ENCODE measurements at regions not wholly inside any gene's neighbourhood (a gene's known extent, or its start where the extent isn't known, plus 50 kb on each side); places are given as distances from the start of the nearest gene placed in this dataset.

- Histone ChIP-seq H3K9ac (ENCODE audit: low read length) (no peak overlapping the region), H3K4me2 (ENCODE audit: low read length) (no peak overlapping the region), H4K20me1 (ENCODE audit: insufficient read depth, low read length) (no peaks in the 10 kb centered on the region), H2AFZ (ENCODE audit: low read length) (no peak overlapping the region), H3K36me3 (ENCODE audit: insufficient read depth, low read length) (no peaks in the 10 kb centered on the region), H3F3A (ENCODE audit: insufficient read depth, low read length) (no peaks in the 10 kb centered on the region), H3K79me2 (ENCODE audit: insufficient read depth, low read length) (no peaks in the 10 kb centered on the region), H3K9me3 (ENCODE audit: low read length) (no peaks in the 10 kb centered on the region), H3K4me1 (ENCODE audit: insufficient read depth, low read length, severe bottlenecking) (no peaks in the 10 kb centered on the region), H3K27ac (ENCODE audit: low read depth, low read length, poor library complexity, severe bottlenecking) (no peak overlapping the region), H3K9me2 (ENCODE audit: low read depth, low read length) (no peaks in the 10 kb centered on the region), H3K27me3 (ENCODE audit: insufficient read depth, low read length) (no peaks in the 10 kb centered on the region), H3K4me3 (ENCODE audit: low read depth, low read length, poor library complexity, severe bottlenecking) (no peak overlapping the region)
- TF ChIP-seq, protein P1, sequence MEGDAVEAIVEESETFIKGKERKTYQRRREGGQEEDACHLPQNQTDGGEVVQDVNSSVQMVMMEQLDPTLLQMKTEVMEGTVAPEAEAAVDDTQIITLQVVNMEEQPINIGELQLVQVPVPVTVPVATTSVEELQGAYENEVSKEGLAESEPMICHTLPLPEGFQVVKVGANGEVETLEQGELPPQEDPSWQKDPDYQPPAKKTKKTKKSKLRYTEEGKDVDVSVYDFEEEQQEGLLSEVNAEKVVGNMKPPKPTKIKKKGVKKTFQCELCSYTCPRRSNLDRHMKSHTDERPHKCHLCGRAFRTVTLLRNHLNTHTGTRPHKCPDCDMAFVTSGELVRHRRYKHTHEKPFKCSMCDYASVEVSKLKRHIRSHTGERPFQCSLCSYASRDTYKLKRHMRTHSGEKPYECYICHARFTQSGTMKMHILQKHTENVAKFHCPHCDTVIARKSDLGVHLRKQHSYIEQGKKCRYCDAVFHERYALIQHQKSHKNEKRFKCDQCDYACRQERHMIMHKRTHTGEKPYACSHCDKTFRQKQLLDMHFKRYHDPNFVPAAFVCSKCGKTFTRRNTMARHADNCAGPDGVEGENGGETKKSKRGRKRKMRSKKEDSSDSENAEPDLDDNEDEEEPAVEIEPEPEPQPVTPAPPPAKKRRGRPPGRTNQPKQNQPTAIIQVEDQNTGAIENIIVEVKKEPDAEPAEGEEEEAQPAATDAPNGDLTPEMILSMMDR (IDR thresholded peaks at IDR 0.05; ENCODE audit: low read length) = no peak
- no peak for TF ChIP-seq EZH2 (IDR thresholded peaks at IDR 0.05; ENCODE audit: borderline replicate concordance, low read length)
Observed at GRCh38 chr12:87444039-87444438, 585.2 kb downstream of the C12orf50 start.

- H3K27me3 ChIP-seq (ENCODE audit: insufficient read depth, low read length) = no peaks in the 10 kb centered on the region
- H3K4me3 ChIP-seq (ENCODE audit: low read depth, low read length, poor library complexity, severe bottlenecking) = no peak overlapping the region
- no peak overlapping the region for H3K27ac ChIP-seq (ENCODE audit: low read depth, low read length, poor library complexity, severe bottlenecking)
- H3F3A ChIP-seq (ENCODE audit: insufficient read depth, low read length) = no peaks in the 10 kb centered on the region
- H3K9me3 ChIP-seq (ENCODE audit: low read length) = no peaks in the 10 kb centered on the region
- H3K9me2 ChIP-seq (ENCODE audit: low read depth, low read length) = no peaks in the 10 kb centered on the region
- no peaks in the 10 kb centered on the region for H3K36me3 ChIP-seq (ENCODE audit: insufficient read depth, low read length)
- H4K20me1 ChIP-seq (ENCODE audit: insufficient read depth, low read length) = no peaks in the 10 kb centered on the region
- no peaks in the 10 kb centered on the region for H3K79me2 ChIP-seq (ENCODE audit: insufficient read depth, low read length)
- no peaks in the 10 kb centered on the region for H3K4me1 ChIP-seq (ENCODE audit: insufficient read depth, low read length, severe bottlenecking)
- H3K9ac ChIP-seq (ENCODE audit: low read length) = no peak overlapping the region
- H2AFZ ChIP-seq (ENCODE audit: low read length) = no peak overlapping the region
- no peak for TF ChIP-seq EZH2 (IDR thresholded peaks at IDR 0.05; ENCODE audit: borderline replicate concordance, low read length)
- TF ChIP-seq, protein P1 (IDR thresholded peaks at IDR 0.05; ENCODE audit: low read length) = no peak
- no peak overlapping the region for H3K4me2 ChIP-seq (ENCODE audit: low read length)
Observed at GRCh38 chr12:87441511-87441910, 587.7 kb downstream of the C12orf50 start.

DNA sequence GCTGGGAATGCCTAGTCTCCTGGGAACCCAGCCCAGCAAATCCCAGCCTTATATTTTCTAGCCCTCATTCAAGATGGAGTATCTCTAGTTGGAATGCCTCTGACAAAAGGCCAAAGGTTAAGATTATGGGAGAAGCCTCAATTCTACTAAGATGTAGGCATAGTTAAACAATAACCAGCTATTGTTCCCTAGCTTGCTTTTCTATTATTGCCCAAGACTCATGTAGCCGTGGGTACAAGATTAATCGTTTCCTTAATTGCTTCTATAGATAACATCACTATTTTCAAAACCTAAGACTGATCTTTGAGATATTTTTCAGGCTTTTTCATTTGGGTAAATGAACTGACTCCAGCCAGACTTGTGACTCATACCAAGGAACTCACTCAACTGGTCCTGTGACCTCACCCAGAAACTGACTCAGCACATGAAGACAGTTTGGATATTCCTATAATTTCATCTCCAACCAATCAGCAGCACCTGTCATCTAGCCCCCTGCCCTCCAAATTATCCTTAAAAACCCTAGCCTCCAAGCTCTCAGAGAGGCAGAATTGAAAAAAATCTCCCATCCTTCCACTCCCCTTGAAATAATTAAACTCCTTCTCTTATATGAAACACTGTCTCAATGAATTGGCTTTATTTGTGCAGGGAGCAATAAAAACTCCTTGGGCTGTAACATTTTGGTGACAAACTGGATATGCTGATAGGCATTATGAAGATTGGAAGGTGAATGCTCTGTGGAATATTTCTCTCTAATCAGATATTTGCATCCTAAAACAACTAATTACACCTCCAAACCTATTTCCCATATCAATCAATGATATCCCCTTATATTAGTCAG lies 589.0 kb downstream of the C12orf50 start:
- Histone ChIP-seq H3K4me1 (ENCODE audit: insufficient read depth, low read length, severe bottlenecking) (no peaks in the 10 kb centered on the region), H3K9me3 (ENCODE audit: low read length) (no peaks in the 10 kb centered on the region), H3K27ac (ENCODE audit: low read depth, low read length, poor library complexity, severe bottlenecking) (no peak overlapping the region), H3F3A (ENCODE audit: insufficient read depth, low read length) (no peaks in the 10 kb centered on the region), H3K9ac (ENCODE audit: low read length) (no peak overlapping the region), H3K4me2 (ENCODE audit: low read length) (no peak overlapping the region), H3K9me2 (ENCODE audit: low read depth, low read length) (no peaks in the 10 kb centered on the region), H4K20me1 (ENCODE audit: insufficient read depth, low read length) (no peaks in the 10 kb centered on the region), H3K27me3 (ENCODE audit: insufficient read depth, low read length) (no peaks in the 10 kb centered on the region), H2AFZ (ENCODE audit: low read length) (no peak overlapping the region), H3K79me2 (ENCODE audit: insufficient read depth, low read length) (no peaks in the 10 kb centered on the region), H3K4me3 (ENCODE audit: low read depth, low read length, poor library complexity, severe bottlenecking) (no peak overlapping the region), H3K36me3 (ENCODE audit: insufficient read depth, low read length) (no peaks in the 10 kb centered on the region)
- TF ChIP-seq, protein P1 (IDR thresholded peaks at IDR 0.05; ENCODE audit: low read length) = no peak
- no peak for TF ChIP-seq EZH2 (IDR thresholded peaks at IDR 0.05; ENCODE audit: borderline replicate concordance, low read length)

All from OCI-LY1 (cell line).